ENCODE measurements at regions not wholly inside any gene's neighbourhood (a gene's known extent, or its start where the extent isn't known, plus 50 kb on each side); places are given as distances from the start of the nearest gene placed in this dataset.

DNA sequence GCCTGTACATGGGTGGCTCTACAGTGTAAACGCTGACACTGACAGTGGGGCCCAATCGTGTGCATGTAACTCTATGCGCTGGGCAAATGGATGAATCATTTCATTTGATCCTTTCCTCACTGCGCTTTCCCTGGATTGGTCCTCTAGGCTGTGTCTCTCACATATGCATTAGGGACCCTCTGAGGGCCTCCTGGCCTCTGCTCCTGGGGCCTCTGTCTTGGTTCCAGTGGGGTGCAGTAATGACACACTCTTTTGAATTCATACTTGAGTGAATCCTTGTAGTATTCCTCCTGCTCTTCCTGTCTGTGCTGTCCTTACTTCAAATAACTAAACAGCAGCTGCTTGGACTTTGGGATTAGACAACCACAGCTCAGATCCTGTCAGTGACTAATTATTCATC, 176.5 kb upstream of the ADO start:
- Histone ChIP-seq H3K4me3 (no peak overlapping the region), H3K4me1 (peaks cover 0 to 18% (median 7%) of the 10 kb centered on the region in 12 donors), H3K9me3 (no peaks in the 10 kb centered on the region), H3K27me3 (no peaks in the 10 kb centered on the region), H3K36me3 (no peaks in the 10 kb centered on the region), H3K27ac (no peak overlapping the region)
- TF ChIP-seq, protein P1, sequence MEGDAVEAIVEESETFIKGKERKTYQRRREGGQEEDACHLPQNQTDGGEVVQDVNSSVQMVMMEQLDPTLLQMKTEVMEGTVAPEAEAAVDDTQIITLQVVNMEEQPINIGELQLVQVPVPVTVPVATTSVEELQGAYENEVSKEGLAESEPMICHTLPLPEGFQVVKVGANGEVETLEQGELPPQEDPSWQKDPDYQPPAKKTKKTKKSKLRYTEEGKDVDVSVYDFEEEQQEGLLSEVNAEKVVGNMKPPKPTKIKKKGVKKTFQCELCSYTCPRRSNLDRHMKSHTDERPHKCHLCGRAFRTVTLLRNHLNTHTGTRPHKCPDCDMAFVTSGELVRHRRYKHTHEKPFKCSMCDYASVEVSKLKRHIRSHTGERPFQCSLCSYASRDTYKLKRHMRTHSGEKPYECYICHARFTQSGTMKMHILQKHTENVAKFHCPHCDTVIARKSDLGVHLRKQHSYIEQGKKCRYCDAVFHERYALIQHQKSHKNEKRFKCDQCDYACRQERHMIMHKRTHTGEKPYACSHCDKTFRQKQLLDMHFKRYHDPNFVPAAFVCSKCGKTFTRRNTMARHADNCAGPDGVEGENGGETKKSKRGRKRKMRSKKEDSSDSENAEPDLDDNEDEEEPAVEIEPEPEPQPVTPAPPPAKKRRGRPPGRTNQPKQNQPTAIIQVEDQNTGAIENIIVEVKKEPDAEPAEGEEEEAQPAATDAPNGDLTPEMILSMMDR (IDR thresholded peaks at IDR 0.05) = no peak
- TF ChIP-seq POLR2A (IDR thresholded peaks at IDR 0.05) = no peak
- DNase-seq (no peak), ATAC-seq (no peak)
- intact Hi-C loops (cut with DNase I) = no loop called here
- WGBS, 4 donors = 92 to 94% (median 92%) methylated on average over 4 of the region's 4 CpGs

DNA sequence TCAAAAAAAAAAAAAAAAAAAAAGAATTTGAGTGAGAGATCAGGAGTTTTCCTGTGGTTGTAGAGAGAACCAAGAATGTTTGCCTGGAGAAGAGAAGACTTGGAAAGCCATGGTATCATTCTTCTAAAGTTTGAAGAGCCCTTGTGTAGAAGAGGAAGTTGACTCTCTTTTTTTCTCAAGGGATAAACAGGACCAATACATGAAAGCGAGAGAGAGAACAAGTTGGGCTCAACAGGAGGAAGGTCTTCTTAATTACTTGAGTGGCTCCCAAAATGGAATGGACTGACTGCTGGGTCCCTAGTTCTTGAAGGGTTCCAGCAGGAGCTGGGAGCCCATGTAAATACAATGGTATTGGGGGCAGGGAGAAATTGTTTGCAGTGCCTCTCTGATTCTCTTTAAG, 173.3 kb upstream of the ADO start:
- Histone ChIP-seq H3K27ac (no peak overlapping the region), H3K4me1 (peaks cover 0 to 47% (median 7%) of the 10 kb centered on the region in 12 donors), H3K36me3 (no peaks in the 10 kb centered on the region), H3K4me3 (no peak overlapping the region), H3K27me3 (no peaks in the 10 kb centered on the region), H3K9me3 (no peaks in the 10 kb centered on the region)
- ATAC-seq = no peak
- DNase-seq = no peak
- 0 to 87% (median 53%) methylated on average over 1 of the region's 1 CpG for WGBS, 4 donors
- TF ChIP-seq, protein P1 (IDR thresholded peaks at IDR 0.05) = no peak
- no peak for TF ChIP-seq POLR2A (IDR thresholded peaks at IDR 0.05)
- intact Hi-C loops (cut with DNase I) = loop anchor here in 2 of 10 donors (10.0 kb wide), 2 partner anchors 174 to 184 kb away; partner anchors contain the start of genes ADO (in 1 of the 2) and EGR2 (in 1 of the 2)

DNA sequence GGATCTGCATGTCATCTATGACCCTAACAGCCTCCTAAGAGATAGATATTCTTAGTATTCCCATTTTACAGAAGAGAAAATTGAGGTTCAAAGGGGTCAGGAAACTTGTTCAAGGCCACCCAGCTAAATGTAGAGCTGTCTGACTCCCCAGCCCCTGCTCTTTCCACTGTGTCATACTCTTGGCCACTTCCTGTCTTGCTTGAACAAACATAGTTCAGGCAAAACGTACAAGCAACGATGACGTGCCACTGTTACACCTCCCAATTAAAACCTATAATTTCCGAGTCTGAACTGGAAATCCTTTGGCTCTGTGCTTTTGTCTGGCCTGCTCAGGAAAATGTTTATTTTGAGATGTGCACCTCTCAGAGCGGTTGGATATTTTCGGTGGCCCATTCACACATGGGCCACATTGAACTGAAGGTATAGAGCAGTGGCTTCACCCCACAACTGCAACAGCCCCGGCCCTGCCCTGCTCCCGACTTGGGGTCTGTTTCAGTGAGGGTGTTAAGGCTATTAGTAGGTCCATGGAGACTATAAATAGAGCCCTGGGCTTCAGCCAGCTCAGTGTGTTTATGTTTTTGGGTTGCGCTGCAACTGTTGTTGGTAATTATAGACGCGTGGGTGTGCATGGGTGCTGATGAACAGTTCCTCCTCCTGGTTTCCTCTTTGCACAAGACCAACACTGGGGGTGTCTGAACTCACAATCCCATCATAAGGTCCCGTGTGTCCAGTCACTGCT, 172.3 kb upstream of the ADO start:
- Histone ChIP-seq H3K9me3 (no peaks in the 10 kb centered on the region), H3K27ac (peak overlapping the region in 3 of 12 donors; percentile 41 to 75 (median 57)), H3K36me3 (no peaks in the 10 kb centered on the region), H3K4me1 (peaks cover 0 to 57% (median 9%) of the 10 kb centered on the region in 12 donors), H3K27me3 (no peaks in the 10 kb centered on the region), H3K4me3 (peak overlapping the region in 1 of 12 donors; percentile 30)
- DNase-seq (peak; percentile 61 to 77 (median 68)), ATAC-seq (peak; percentile 90 to 96 (median 92))
- TF ChIP-seq, protein P1 (IDR thresholded peaks at IDR 0.05) = no peak
- TF ChIP-seq POLR2A (IDR thresholded peaks at IDR 0.05) = no peak
- WGBS, 4 donors = 23 to 36% (median 29%) methylated on average over 12 of the region's 12 CpGs
- intact Hi-C loops (cut with DNase I) = loop anchor here in 2 of 10 donors (10.0 kb wide), 2 partner anchors 173 to 183 kb away; partner anchors contain the start of genes ADO (in 1 of the 2) and EGR2 (in 1 of the 2)

DNA sequence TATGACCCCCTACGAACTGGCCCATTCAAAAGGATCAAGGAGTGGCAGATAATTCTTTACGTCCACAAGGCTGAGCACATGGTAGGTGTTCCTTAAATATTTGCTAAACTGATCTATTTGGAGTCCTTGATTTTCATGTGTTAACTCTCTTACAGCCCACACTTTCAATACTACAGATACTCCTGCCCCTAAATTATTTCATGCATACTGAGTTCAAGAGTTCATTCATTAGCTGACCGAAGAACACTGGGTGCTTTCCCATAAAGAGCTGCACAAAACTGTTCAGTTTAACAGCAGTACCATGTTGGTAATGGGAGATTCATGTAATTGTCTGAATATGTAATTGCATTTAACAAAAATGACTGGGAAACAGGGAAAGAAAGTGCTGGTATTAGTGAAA, 170.5 kb upstream of the ADO start:
- no peaks in the 10 kb centered on the region for H3K36me3 ChIP-seq

More for the DNA sequence above, 170.5 kb upstream of the ADO start:
- TF ChIP-seq POLR2A (IDR thresholded peaks at IDR 0.05) = no peak
- TF ChIP-seq, protein P1 (IDR thresholded peaks at IDR 0.05) = no peak
- ATAC-seq (no peak), DNase-seq (no peak)
- no peaks in the 10 kb centered on the region for H3K27me3 ChIP-seq
- no peak overlapping the region for H3K4me3 ChIP-seq
- WGBS, 4 donors = 90 to 98% (median 96%) methylated on average over 3 of the region's 3 CpGs
- H3K9me3 ChIP-seq = no peaks in the 10 kb centered on the region
- intact Hi-C loops (cut with DNase I) = loop anchor here in 2 of 10 donors (1.0 to 10.0 kb wide), 3 partner anchors 22 to 181 kb away; partner anchors contain the start of genes ADO (in 1 of the 2) and EGR2 (in 1 of the 2)
- no peak overlapping the region for H3K27ac ChIP-seq
- H3K4me1 ChIP-seq = peaks cover 0 to 74% (median 20%) of the 10 kb centered on the region in 12 donors

All from heart left ventricle (tissue), 16 donors.